H9 (cell line): ENCODE measurements at regions not wholly inside any gene's neighbourhood (a gene's known extent, or its start where the extent isn't known, plus 50 kb on each side); places are given as distances from the start of the nearest gene placed in this dataset.

Source experiments
- DNase-seq: peaks from one replicate; pipeline ENCODE4 v3.0.0-alpha.2; 2017
- H2AFZ ChIP-seq: one replicate; pipeline ENCODE4 v1.6.1; 2013; ENCODE audit warnings: mild to moderate bottlenecking, low read length, control low read depth, moderate library complexity
- H2AK5ac ChIP-seq: 2 replicates; pipeline ENCODE4 v1.6.1; 2013; ENCODE audit warnings: low read length, control low read depth, mixed read lengths; ENCODE audit not compliant: insufficient read length
- H2BK120ac ChIP-seq: one replicate; pipeline ENCODE4 v1.6.1; 2013; ENCODE audit warnings: low read depth, mild to moderate bottlenecking, low read length, control low read depth, inconsistent platforms; ENCODE audit not compliant: poor library complexity, severe bottlenecking
- H2BK12ac ChIP-seq: 2 replicates; pipeline ENCODE4 v1.6.1; 2013; ENCODE audit warnings: low read length, control low read depth, mixed read lengths, low read depth; ENCODE audit not compliant: insufficient read length
- H2BK15ac ChIP-seq: 2 replicates; pipeline ENCODE4 v1.6.1; 2013; ENCODE audit warnings: low read depth, low read length, control low read depth
- H2BK20ac ChIP-seq: one replicate; pipeline ENCODE4 v1.6.1; 2013; ENCODE audit warnings: low read depth, mild to moderate bottlenecking, low read length, control low read depth, inconsistent platforms; ENCODE audit not compliant: poor library complexity, severe bottlenecking
- H2BK5ac ChIP-seq: 2 replicates; pipeline ENCODE4 v1.6.1; 2013; ENCODE audit warnings: low read length, control low read depth, mixed read lengths; ENCODE audit not compliant: insufficient read length
- H3K14ac ChIP-seq: 2 replicates; pipeline ENCODE4 v1.6.1; 2013; ENCODE audit warnings: low read length, control low read depth; ENCODE audit not compliant: insufficient read depth
- H3K18ac ChIP-seq: 2 replicates; pipeline ENCODE4 v1.6.1; 2013; ENCODE audit warnings: low read depth, mild to moderate bottlenecking, mixed read lengths, low read length, control low read depth; ENCODE audit not compliant: insufficient read length
- H3K23ac ChIP-seq: 2 replicates; pipeline ENCODE4 v1.6.1; 2013; ENCODE audit warnings: low read length, control low read depth, mixed read lengths, low read depth; ENCODE audit not compliant: insufficient read length
- H3K23me2 ChIP-seq: 2 replicates; pipeline ENCODE4 v1.6.1; 2013; ENCODE audit warnings: low read depth, mild to moderate bottlenecking, mixed read lengths, low read length, control low read depth; ENCODE audit not compliant: insufficient read length, poor library complexity, severe bottlenecking
- H3K27ac ChIP-seq: 2 replicates; pipeline ENCODE4 v1.5.1; 2013; ENCODE audit warnings: low read length, control low read depth, mixed read lengths, low read depth; ENCODE audit not compliant: insufficient read length
- H3K27me3 ChIP-seq: 2 replicates; pipeline ENCODE4 v1.6.1; 2013; ENCODE audit warnings: low read length, control low read depth, inconsistent platforms; ENCODE audit not compliant: insufficient read depth
- H3K4ac ChIP-seq: 2 replicates; pipeline ENCODE4 v1.6.1; 2013; ENCODE audit warnings: low read depth, mild to moderate bottlenecking, control low read depth, inconsistent platforms, low read length, moderate library complexity
- H3K4me1 ChIP-seq: 2 replicates; pipeline ENCODE4 v1.6.1; 2013; ENCODE audit warnings: low read length, control low read depth, inconsistent platforms; ENCODE audit not compliant: insufficient read depth
- H3K4me2 ChIP-seq: 2 replicates; pipeline ENCODE4 v1.6.1; 2013; ENCODE audit warnings: low read length, control low read depth, mixed read lengths; ENCODE audit not compliant: insufficient read length, insufficient read depth
- H3K56ac ChIP-seq: 2 replicates; pipeline ENCODE4 v1.6.1; 2013; ENCODE audit warnings: low read depth, mild to moderate bottlenecking, mixed read lengths, low read length, control low read depth; ENCODE audit not compliant: insufficient read length
- H3K79me1 ChIP-seq: 2 replicates; pipeline ENCODE4 v1.6.1; 2013; ENCODE audit warnings: low read depth, mild to moderate bottlenecking, moderate library complexity, low read length, control low read depth, inconsistent platforms; ENCODE audit not compliant: insufficient read depth, poor library complexity, severe bottlenecking
- H3K79me2 ChIP-seq: 2 replicates; pipeline ENCODE4 v1.6.1; 2013; ENCODE audit warnings: low read length, control low read depth, inconsistent platforms; ENCODE audit not compliant: insufficient read depth
- H3K9ac ChIP-seq: 2 replicates; pipeline ENCODE4 v1.6.1; 2013; ENCODE audit warnings: low read length, control low read depth, mixed read lengths; ENCODE audit not compliant: insufficient read length; ENCODE audit errors: extremely low read depth
- H3K9me3 ChIP-seq: one replicate; pipeline ENCODE4 v1.6.1; 2013; ENCODE audit warnings: low read depth, low read length, inconsistent platforms; ENCODE audit not compliant: control insufficient read depth
- H3T11ph ChIP-seq: one replicate; pipeline ENCODE4 v1.6.1; 2013; ENCODE audit warnings: mild to moderate bottlenecking, low read length, control low read depth, inconsistent platforms
- H4K20me1 ChIP-seq: one replicate; pipeline ENCODE4 v1.6.1; 2013; ENCODE audit not compliant: control insufficient read depth, insufficient read length, insufficient read depth
- H4K5ac ChIP-seq: 2 replicates; pipeline ENCODE4 v1.6.1; 2013; ENCODE audit warnings: low read depth, mild to moderate bottlenecking, mixed read lengths, low read length, control low read depth; ENCODE audit not compliant: insufficient read length
- H4K8ac ChIP-seq: replicated peaks from 2 replicates; pipeline ENCODE4 v1.6.1; 2013; ENCODE audit warnings: low read length, control low read depth, mixed read lengths, low read depth; ENCODE audit not compliant: insufficient read length
- H4K91ac ChIP-seq: 2 replicates; pipeline ENCODE4 v1.6.1; 2013; ENCODE audit warnings: low read depth, mild to moderate bottlenecking, moderate library complexity, mixed read lengths, low read length, control low read depth; ENCODE audit not compliant: insufficient read length
- H3K27ac Mint-ChIP-seq, 3 experiments: 2 replicates in 2 of 3; 3 replicates in 1 of 3; pipeline ENCODE4 v1.8.0; 2020 to 2021; ENCODE audit warnings: mixed read lengths in 3 of 3, mild to moderate bottlenecking in 1 of 3, moderate library complexity in 1 of 3
- H3K27me3 Mint-ChIP-seq: 2 replicates; pipeline ENCODE4 v1.8.0; 2021; ENCODE audit warnings: low read depth, mild to moderate bottlenecking, moderate library complexity, mixed read lengths
- H3K36me3 Mint-ChIP-seq, 3 experiments: 2 replicates in 2 of 3; 3 replicates in 1 of 3; pipeline ENCODE4 v1.8.0; 2020 to 2021; ENCODE audit warnings: low read depth in 3 of 3, mixed read lengths in 3 of 3; ENCODE audit not compliant: insufficient read depth in 1 of 3
- H3K4me1 Mint-ChIP-seq, 2 experiments: 2 replicates each; pipeline ENCODE4 v1.8.0; 2020; ENCODE audit warnings: mixed read lengths in 2 of 2
- H3K4me3 Mint-ChIP-seq, 2 experiments: 2 replicates in 1 of 2; 3 replicates in 1 of 2; pipeline ENCODE4 v1.8.0; 2020 to 2021; ENCODE audit warnings: mild to moderate bottlenecking in 2 of 2, mixed read lengths in 2 of 2, moderate library complexity in 1 of 2
- H3K9me3 Mint-ChIP-seq, 2 experiments: 2 replicates in 1 of 2; 3 replicates in 1 of 2; pipeline ENCODE4 v1.8.0; 2020; ENCODE audit warnings: mild to moderate bottlenecking in 2 of 2, mixed read lengths in 2 of 2, moderate library complexity in 1 of 2
- CTCF ChIP-seq: fragments of 200-600 bp; sonication (generic); conservative IDR thresholded peaks from 3 replicates; pipeline ENCODE4 v1.8.0; 2021; ENCODE audit warnings: antibody characterized with exemption, mild to moderate bottlenecking
- WGBS: extraction: QIAGEN DNeasy Blood & Tissue Kit; methylation state at CpG from one replicate; pipeline ENCODE4 v1.1.7; 2013; ENCODE audit warnings: missing lambda C conversion rate, low lambda C conversion rate, mixed read lengths; ENCODE audit not compliant: insufficient read length; ENCODE audit errors: extremely low coverage; 5-methylcytosine and 5-hydroxymethylcytosine counted together

- H3K9me3 ChIP-seq, result no peaks in the 10 kb centered on the region
- no peak overlapping the region for H2AFZ ChIP-seq
- H2BK5ac ChIP-seq, result no peak overlapping the region
- no peaks in the 10 kb centered on the region; a peak in 1 of 7 replicates for H3K36me3 Mint-ChIP-seq
- H3K4ac ChIP-seq, result no peak overlapping the region
- no peak overlapping the region for H3K27ac Mint-ChIP-seq
- no peaks in the 10 kb centered on the region for H4K20me1 ChIP-seq
- TF ChIP-seq CTCF, result no peak
- H3K9ac ChIP-seq, result no peak overlapping the region
- H3K27me3 Mint-ChIP-seq, result no peaks in the 10 kb centered on the region
- no peak overlapping the region for H2BK12ac ChIP-seq
- no peak overlapping the region for H3K56ac ChIP-seq
- H3K27ac ChIP-seq, result no peak overlapping the region
- H3K18ac ChIP-seq, result no peak overlapping the region
- WGBS, result no CpG with 5 or more reads among the region's 4 CpGs
- no peak overlapping the region for H4K5ac ChIP-seq
- H4K8ac ChIP-seq, result no peak overlapping the region
- H3K9me3 Mint-ChIP-seq, result peaks cover 0 to 3% of the 10 kb centered on the region in 2 experiments; a peak in 1 of 5 replicates
- H3K4me2 ChIP-seq, result no peak overlapping the region
- no peaks in the 10 kb centered on the region for H3K4me1 Mint-ChIP-seq
- no peaks in the 10 kb centered on the region for H3K79me1 ChIP-seq
- no peaks in the 10 kb centered on the region for H3K79me2 ChIP-seq
- DNase-seq, result no peak
- H3K23me2 ChIP-seq, result no peaks in the 10 kb centered on the region
- no peak overlapping the region for H4K91ac ChIP-seq
- no peak overlapping the region for H2AK5ac ChIP-seq
- no peak overlapping the region for H2BK20ac ChIP-seq
- no peak overlapping the region for H3T11ph ChIP-seq
- no peaks in the 10 kb centered on the region for H3K4me1 ChIP-seq
- no peak overlapping the region for H2BK15ac ChIP-seq
- no peak overlapping the region for H3K23ac ChIP-seq
- H3K27me3 ChIP-seq, result no peaks in the 10 kb centered on the region
- no peak overlapping the region for H3K14ac ChIP-seq
- no peak overlapping the region for H2BK120ac ChIP-seq
- no peak overlapping the region for H3K4me3 Mint-ChIP-seq
Observed at GRCh38 chr6:156013155-156013554, 557.5 kb upstream of the NOX3 start.
